ENCODE measurements at regions not wholly inside any gene's neighbourhood (a gene's known extent, or its start where the extent isn't known, plus 50 kb on each side); places are given as distances from the start of the nearest gene placed in this dataset.

DNA sequence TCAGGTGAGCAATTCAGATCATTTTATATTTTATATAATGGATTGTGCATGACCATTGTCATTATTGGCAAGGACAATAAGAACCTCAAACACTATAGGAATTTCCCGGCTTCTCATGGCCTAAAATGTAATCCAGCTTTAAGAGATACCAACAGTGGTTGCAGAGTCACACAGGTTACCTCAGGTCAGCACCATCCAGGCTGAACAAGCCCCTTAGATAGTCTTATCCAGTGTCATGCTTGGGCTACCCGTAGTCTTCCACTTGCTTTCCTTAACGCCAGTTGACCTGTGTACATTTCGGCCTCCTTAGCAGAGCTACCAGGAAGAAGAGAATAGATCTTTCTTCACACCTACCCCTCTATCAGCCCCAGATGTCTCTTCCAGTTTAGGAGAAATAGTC, 293.3 kb upstream of the SYT4 start:
- Histone ChIP-seq H3K9me3 (no peaks in the 10 kb centered on the region), H3K27me3 (no peaks in the 10 kb centered on the region), H3K36me3 (no peaks in the 10 kb centered on the region), H3K27ac (no peak overlapping the region), H3K4me3 (no peak overlapping the region), H3K4me1 (no peaks in the 10 kb centered on the region)
- TF ChIP-seq, protein P1, sequence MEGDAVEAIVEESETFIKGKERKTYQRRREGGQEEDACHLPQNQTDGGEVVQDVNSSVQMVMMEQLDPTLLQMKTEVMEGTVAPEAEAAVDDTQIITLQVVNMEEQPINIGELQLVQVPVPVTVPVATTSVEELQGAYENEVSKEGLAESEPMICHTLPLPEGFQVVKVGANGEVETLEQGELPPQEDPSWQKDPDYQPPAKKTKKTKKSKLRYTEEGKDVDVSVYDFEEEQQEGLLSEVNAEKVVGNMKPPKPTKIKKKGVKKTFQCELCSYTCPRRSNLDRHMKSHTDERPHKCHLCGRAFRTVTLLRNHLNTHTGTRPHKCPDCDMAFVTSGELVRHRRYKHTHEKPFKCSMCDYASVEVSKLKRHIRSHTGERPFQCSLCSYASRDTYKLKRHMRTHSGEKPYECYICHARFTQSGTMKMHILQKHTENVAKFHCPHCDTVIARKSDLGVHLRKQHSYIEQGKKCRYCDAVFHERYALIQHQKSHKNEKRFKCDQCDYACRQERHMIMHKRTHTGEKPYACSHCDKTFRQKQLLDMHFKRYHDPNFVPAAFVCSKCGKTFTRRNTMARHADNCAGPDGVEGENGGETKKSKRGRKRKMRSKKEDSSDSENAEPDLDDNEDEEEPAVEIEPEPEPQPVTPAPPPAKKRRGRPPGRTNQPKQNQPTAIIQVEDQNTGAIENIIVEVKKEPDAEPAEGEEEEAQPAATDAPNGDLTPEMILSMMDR (IDR thresholded peaks at IDR 0.05) = no peak
- TF ChIP-seq POLR2A (IDR thresholded peaks at IDR 0.05) = no peak
- no peak for DNase-seq

DNA sequence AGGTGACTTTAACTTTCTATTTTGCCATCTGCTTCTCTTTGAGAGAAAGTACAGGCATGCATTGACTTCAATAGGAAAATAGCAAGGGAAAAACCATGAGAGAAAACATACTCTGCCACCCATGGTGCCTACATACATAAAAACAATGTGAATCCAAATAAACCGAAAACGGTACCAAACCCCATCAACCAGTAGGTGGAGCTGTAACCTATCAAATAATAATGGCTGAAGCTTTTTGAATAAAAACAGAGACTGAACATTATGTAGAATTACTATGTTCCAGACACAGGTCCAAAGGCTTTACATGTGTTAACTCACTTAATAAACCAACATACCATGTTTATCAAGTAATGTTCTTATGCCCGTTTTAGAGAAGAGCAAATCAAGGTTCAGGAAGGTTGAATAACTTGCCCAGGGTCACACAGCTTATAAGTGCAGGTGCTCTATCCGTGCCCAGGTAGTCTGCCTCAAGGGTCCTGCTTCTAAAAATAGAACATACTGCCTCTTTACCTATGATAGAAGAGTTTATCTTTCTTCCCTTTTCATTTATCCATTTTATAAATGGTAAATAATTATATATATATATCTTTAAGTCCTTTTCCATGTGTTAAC, 293.9 kb upstream of the SYT4 start:
- Histone ChIP-seq H3K4me1 (no peaks in the 10 kb centered on the region), H3K9me3 (no peaks in the 10 kb centered on the region), H3K36me3 (no peaks in the 10 kb centered on the region), H3K4me3 (no peak overlapping the region), H3K27ac (no peak overlapping the region), H3K27me3 (no peaks in the 10 kb centered on the region)
- TF ChIP-seq POLR2A (IDR thresholded peaks at IDR 0.05) = no peak
- TF ChIP-seq, protein P1 (IDR thresholded peaks at IDR 0.05) = peak; percentile 7 to 73 (median 53)
- no peak for DNase-seq

DNA sequence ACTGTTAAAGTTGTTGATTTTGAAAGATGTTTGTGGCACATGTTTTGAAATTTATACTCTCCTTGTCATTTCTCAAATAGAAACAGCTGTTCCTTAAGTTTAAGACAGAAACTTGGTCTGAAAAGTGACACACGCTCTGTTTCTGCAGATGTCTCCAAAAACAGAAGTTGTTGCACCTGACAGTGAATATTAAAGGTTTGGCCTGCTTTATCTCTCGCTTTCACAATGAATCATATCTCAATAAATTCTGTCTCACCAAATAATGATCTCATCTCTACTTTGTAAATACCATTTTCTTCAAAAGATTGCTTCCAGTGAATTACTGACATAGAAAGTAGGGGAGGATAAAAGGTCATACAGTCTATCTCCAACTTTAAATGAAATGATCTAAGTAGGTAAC, 294.9 kb upstream of the SYT4 start:
- TF ChIP-seq, protein P1 (IDR thresholded peaks at IDR 0.05) = no peak
- no peak for TF ChIP-seq POLR2A (IDR thresholded peaks at IDR 0.05)
- no peak overlapping the region for H3K4me3 ChIP-seq
- DNase-seq = no peak
- H3K9me3 ChIP-seq = no peaks in the 10 kb centered on the region
- H3K27me3 ChIP-seq = no peaks in the 10 kb centered on the region
- H3K36me3 ChIP-seq = no peaks in the 10 kb centered on the region
- H3K4me1 ChIP-seq = no peaks in the 10 kb centered on the region
- H3K27ac ChIP-seq = no peak overlapping the region

DNA sequence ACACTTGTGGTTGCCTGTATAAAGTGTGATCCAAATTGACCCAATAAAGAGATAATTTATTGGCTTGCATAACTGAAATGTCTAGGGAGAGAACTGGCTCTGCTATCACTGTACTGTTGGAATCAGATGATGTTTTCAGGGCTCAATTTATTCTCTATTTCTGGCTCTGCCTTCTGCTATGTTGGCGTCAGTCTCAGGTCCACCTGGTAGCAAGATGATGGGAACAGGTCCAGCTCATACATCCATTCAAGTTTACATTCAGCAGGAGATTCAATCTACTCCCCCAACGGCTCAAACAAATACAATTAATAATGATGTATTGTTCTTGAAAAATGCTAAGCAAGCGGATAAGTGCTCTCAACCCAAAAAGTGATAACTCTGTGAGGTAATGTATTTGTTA, 297.7 kb upstream of the SYT4 start:
- Histone ChIP-seq H3K4me3 (no peak overlapping the region), H3K4me1 (no peaks in the 10 kb centered on the region), H3K27me3 (no peaks in the 10 kb centered on the region), H3K9me3 (no peaks in the 10 kb centered on the region), H3K27ac (no peak overlapping the region), H3K36me3 (no peaks in the 10 kb centered on the region)
- DNase-seq = no peak
- TF ChIP-seq POLR2A (IDR thresholded peaks at IDR 0.05) = no peak
- TF ChIP-seq, protein P1 (IDR thresholded peaks at IDR 0.05) = no peak

DNA sequence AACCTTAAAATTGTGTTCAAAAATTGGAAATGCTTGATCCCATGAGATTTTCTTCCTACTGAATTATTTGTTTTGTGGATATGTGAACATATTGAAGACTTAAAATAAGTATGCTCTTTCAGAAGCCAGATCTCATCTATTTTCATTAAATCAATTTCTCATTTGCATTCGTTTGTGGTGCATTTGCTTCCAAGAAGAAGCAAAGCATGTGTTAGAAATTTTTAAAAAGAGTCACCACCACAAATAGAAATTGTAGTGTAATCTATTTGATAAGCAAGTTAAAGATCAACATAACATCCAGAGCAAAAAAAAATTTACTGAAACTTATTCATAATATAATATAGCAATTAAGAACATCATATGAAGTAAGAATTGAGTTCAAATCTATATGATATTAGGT, 300.9 kb upstream of the SYT4 start:
- no peaks in the 10 kb centered on the region for H3K9me3 ChIP-seq
- TF ChIP-seq, protein P1 (IDR thresholded peaks at IDR 0.05) = no peak
- TF ChIP-seq POLR2A (IDR thresholded peaks at IDR 0.05) = no peak
- no peaks in the 10 kb centered on the region for H3K27me3 ChIP-seq
- H3K36me3 ChIP-seq = no peaks in the 10 kb centered on the region
- H3K27ac ChIP-seq = no peak overlapping the region
- DNase-seq = no peak
- no peaks in the 10 kb centered on the region for H3K4me1 ChIP-seq
- no peak overlapping the region for H3K4me3 ChIP-seq

DNA sequence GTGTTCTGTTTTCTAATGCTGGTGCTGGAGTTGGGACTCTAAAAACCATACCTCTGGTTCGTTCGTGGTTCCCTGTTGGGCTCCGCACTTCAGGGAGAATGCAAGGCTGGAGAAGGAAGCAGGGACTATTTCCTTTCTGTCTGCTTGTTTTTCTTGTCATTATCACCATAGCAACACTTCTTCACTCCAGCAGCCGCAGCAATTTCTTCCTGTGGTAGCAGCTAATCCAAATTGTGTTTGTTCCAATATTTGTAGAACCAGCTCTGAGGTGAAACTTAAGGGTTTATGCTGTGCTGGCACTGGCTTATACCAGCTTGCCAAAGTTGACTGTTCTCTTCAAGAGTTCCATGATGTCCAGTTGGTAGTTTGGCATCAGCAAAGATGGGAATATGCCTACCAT, 301.4 kb upstream of the SYT4 start:
- no peak overlapping the region for H3K27ac ChIP-seq
- no peaks in the 10 kb centered on the region for H3K9me3 ChIP-seq
- DNase-seq = no peak
- H3K4me1 ChIP-seq = no peaks in the 10 kb centered on the region
- H3K27me3 ChIP-seq = no peaks in the 10 kb centered on the region
- TF ChIP-seq, protein P1 (IDR thresholded peaks at IDR 0.05) = no peak
- no peak for TF ChIP-seq POLR2A (IDR thresholded peaks at IDR 0.05)
- no peak overlapping the region for H3K4me3 ChIP-seq
- H3K36me3 ChIP-seq = no peaks in the 10 kb centered on the region

Measured in Peyer's patch (tissue), 4 donors.